GM12865 (cell line): ENCODE measurements at regions not wholly inside any gene's neighbourhood (a gene's known extent, or its start where the extent isn't known, plus 50 kb on each side); places are given as distances from the start of the nearest gene placed in this dataset.
"Not testable (repeated sequence)": the region's sequence is repeated elsewhere in the genome, so short reads cannot be mapped to it uniquely, and the experiment has no call there.

ENCODE experiments used
- DNase-seq: peaks from one replicate; pipeline ENCODE4 v3.0.0; 2010; ENCODE audit warnings: low read depth
- H3K4me3 ChIP-seq: 2 replicates; pipeline ENCODE4 v1.5.1; 2011; ENCODE audit warnings: mild to moderate bottlenecking, low read depth, low read length, control low read depth
- CTCF ChIP-seq: IDR thresholded peaks from 2 replicates; pipeline ENCODE4 v1.5.1; 2011; ENCODE audit warnings: low read length, control low read depth, low read depth, inconsistent platforms; ENCODE audit not compliant: insufficient read depth; ENCODE audit errors: missing control alignments

- no peak overlapping the region for H3K4me3 ChIP-seq
- no peak for TF ChIP-seq CTCF
- DNase-seq = no peak
These were observed 267.5 kb downstream of the CALCRL start for GRCh38 chr2:187180529-187180928.

- not testable (repeated sequence) for DNase-seq, H3K4me3 ChIP-seq
These were observed 269.2 kb downstream of the CALCRL start for GRCh38 chr2:187178876-187179275.

- no peak overlapping the region for H3K4me3 ChIP-seq
- DNase-seq = no peak
- TF ChIP-seq CTCF = no peak
These were observed 270.8 kb downstream of the CALCRL start for GRCh38 chr2:187177253-187177652.

DNA sequence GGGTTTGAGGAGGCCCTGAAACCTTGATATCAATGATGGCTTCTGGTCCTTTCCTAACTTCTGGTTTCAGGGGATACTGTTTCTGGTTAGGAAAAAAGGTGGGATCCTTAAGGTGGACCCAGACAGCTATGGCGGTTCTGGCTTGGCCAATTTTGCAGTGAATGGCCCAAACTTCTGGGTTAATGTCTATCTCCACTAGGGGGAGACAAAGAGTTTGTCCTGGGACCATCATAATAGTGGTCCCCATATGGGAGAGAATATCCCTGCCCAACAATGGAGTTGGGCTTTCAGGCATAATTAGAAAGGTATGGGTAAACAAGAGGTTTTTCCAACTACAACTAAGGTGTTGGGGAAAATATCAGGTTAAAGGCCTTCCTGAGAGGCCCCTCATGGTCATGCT is 273.5 kb downstream of the CALCRL start:
- TF ChIP-seq CTCF = peak; percentile 37
- H3K4me3 ChIP-seq = no peak overlapping the region
- DNase-seq = no peak

GRCh38 chr2:187171318-187171717 is 276.7 kb downstream of the CALCRL start:
- no peak for DNase-seq
- no peak overlapping the region for H3K4me3 ChIP-seq
- no peak for TF ChIP-seq CTCF

GRCh38 chr2:187169864-187170263 is 278.2 kb downstream of the CALCRL start:
- no peak for TF ChIP-seq CTCF
- H3K4me3 ChIP-seq = no peak overlapping the region
- no peak for DNase-seq

DNA sequence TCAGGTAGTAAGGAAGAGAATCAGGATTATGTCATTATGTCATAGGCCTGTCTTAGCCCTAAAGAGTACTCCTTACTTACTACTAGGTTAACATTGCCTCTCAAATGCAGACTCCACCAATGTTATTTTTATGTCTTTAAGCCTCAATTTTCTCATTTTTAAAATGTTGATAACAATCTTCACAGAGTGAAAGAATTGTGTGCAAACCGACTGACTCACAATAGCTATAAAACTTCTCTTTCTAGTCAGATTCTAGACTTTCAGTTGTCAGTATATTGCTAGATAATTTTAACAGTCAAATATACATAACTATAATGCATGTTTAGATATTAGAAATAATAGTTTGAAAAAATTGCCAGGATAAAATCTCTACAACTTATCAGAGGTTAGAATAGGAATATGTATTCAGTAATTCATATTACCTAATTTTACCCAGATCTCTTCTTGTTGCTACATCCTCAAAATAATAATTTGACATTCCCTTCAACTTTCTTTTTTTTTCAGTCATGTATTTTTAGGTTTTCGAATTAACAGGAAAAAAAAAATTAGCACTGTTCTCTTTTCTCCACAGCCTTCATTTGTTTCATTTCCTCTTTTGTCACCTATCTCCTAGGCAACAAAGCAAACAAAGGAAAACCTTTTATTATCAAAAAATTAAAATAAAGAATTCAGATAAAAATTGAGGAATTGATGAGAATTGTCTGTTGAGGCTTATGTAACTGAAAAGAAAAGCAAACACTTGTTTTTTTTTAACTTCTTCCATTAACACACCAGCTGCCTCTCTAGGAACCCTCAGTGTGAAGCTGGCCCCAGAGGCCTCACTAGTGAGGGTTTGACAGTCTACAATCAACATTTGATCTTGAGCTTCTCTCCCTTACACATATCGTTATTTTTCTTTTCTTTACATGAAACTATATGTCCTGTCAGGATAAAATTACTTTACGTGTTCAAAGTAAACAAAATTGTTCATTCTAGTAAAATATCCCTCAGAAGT is 279.0 kb downstream of the CALCRL start:
- no peak for TF ChIP-seq CTCF
- DNase-seq = peak; percentile 21
- H3K4me3 ChIP-seq = no peak overlapping the region; the same call in 1 of the 2 replicates
